ENCODE measurements at regions not wholly inside any gene's neighbourhood (a gene's known extent, or its start where the extent isn't known, plus 50 kb on each side); places are given as distances from the start of the nearest gene placed in this dataset.

GRCh38 chr3:99565331-99565730 is 73.1 kb upstream of the COL8A1 start:
- Histone ChIP-seq H4K20me1 (ENCODE audit: insufficient read depth) (no peaks in the 10 kb centered on the region), H3K9ac (no peak overlapping the region), H3K79me2 (ENCODE audit: insufficient read depth, low read depth) (no peaks in the 10 kb centered on the region), H3K4me1 (ENCODE audit: low read depth, poor library complexity, severe bottlenecking) (no peaks in the 10 kb centered on the region), H3K36me3 (ENCODE audit: insufficient read depth) (no peaks in the 10 kb centered on the region), H3K4me2 (no peak overlapping the region), H2AFZ (ENCODE audit: low read depth) (no peak overlapping the region), H3K4me3 (IDR thresholded peaks at IDR 0.05; ENCODE audit: insufficient read depth, low read depth, low read length) (no peak overlapping the region), H3K27ac (no peak overlapping the region), H3K27me3 (ENCODE audit: insufficient read depth, low read depth) (no peaks in the 10 kb centered on the region)
- no peak for TF ChIP-seq CTCF (conservative IDR thresholded peaks at IDR 0.05; ENCODE audit: low read depth, low read length)

GRCh38 chr3:99562990-99563607 is 75.3 kb upstream of the COL8A1 start:
- Histone ChIP-seq H3K36me3 (ENCODE audit: insufficient read depth) (no peaks in the 10 kb centered on the region), H2AFZ (ENCODE audit: low read depth) (no peak overlapping the region), H3K4me3 (IDR thresholded peaks at IDR 0.05; ENCODE audit: insufficient read depth, low read depth, low read length) (no peak overlapping the region), H3K27me3 (ENCODE audit: insufficient read depth, low read depth) (no peaks in the 10 kb centered on the region), H3K4me1 (ENCODE audit: low read depth, poor library complexity, severe bottlenecking) (no peaks in the 10 kb centered on the region), H3K27ac (no peak overlapping the region), H4K20me1 (ENCODE audit: insufficient read depth) (no peaks in the 10 kb centered on the region), H3K79me2 (ENCODE audit: insufficient read depth, low read depth) (no peaks in the 10 kb centered on the region), H3K4me2 (no peak overlapping the region), H3K9ac (no peak overlapping the region)
- no peak for TF ChIP-seq CTCF (conservative IDR thresholded peaks at IDR 0.05; ENCODE audit: low read depth, low read length)

- Histone ChIP-seq H3K9ac (no peak overlapping the region), H3K4me2 (no peak overlapping the region), H3K4me3 (IDR thresholded peaks at IDR 0.05; ENCODE audit: insufficient read depth, low read depth, low read length) (no peak overlapping the region), H3K27ac (no peak overlapping the region), H4K20me1 (ENCODE audit: insufficient read depth) (no peaks in the 10 kb centered on the region), H2AFZ (ENCODE audit: low read depth) (no peak overlapping the region), H3K79me2 (ENCODE audit: insufficient read depth, low read depth) (no peaks in the 10 kb centered on the region), H3K4me1 (ENCODE audit: low read depth, poor library complexity, severe bottlenecking) (no peaks in the 10 kb centered on the region), H3K36me3 (ENCODE audit: insufficient read depth) (no peaks in the 10 kb centered on the region), H3K27me3 (ENCODE audit: insufficient read depth, low read depth) (no peaks in the 10 kb centered on the region)
- no peak for TF ChIP-seq CTCF (conservative IDR thresholded peaks at IDR 0.05; ENCODE audit: low read depth, low read length)
Observed at GRCh38 chr3:99562138-99562537, 76.3 kb upstream of the COL8A1 start.

GRCh38 chr3:99561056-99561455 is 77.3 kb upstream of the COL8A1 start:
- no peak overlapping the region for H3K4me3 ChIP-seq (IDR thresholded peaks at IDR 0.05; ENCODE audit: insufficient read depth, low read depth, low read length)
- no peaks in the 10 kb centered on the region for H3K79me2 ChIP-seq (ENCODE audit: insufficient read depth, low read depth)
- H3K4me1 ChIP-seq (ENCODE audit: low read depth, poor library complexity, severe bottlenecking) = no peaks in the 10 kb centered on the region
- no peaks in the 10 kb centered on the region for H3K36me3 ChIP-seq (ENCODE audit: insufficient read depth)
- H4K20me1 ChIP-seq (ENCODE audit: insufficient read depth) = no peaks in the 10 kb centered on the region
- no peak overlapping the region for H3K4me2 ChIP-seq
- no peak overlapping the region for H3K27ac ChIP-seq
- no peak overlapping the region for H3K9ac ChIP-seq
- H3K27me3 ChIP-seq (ENCODE audit: insufficient read depth, low read depth) = no peaks in the 10 kb centered on the region
- H2AFZ ChIP-seq (ENCODE audit: low read depth) = no peak overlapping the region
- no peak for TF ChIP-seq CTCF (conservative IDR thresholded peaks at IDR 0.05; ENCODE audit: low read depth, low read length)
